K562 (cell line): ENCODE measurements at regions not wholly inside any gene's neighbourhood (a gene's known extent, or its start where the extent isn't known, plus 50 kb on each side); places are given as distances from the start of the nearest gene placed in this dataset.

ENCODE experiments used
- ATAC-seq: fragments of 200-7000 bp; cut with Tn5 transposase; 3 replicates; pipeline ENCODE4 v1.9.1; 2020; ENCODE audit warnings: moderate library complexity
- BruUV-seq: library from RNA; stranded (reverse); fragments of 400-500 nt; replicated peaks from 2 replicates; lab custom pipeline; 2021; lab: Mats Ljungman, UMichigan
- CTCF ChIA-PET: fragments of 300-600 bp; formaldehyde crosslinking; extraction: SDS; loops from one replicate; lab custom pipeline; 2021; ENCODE audit warnings: low intra/inter-chr PET ratio; lab: Yijun Ruan, JAX
- POLR2A ChIA-PET: fragments of 300-600, 350-650 bp; sonication (Branson Sonifier 250); formaldehyde crosslinking; extraction: SDS; loops from one replicate; lab custom pipeline; 2021; ENCODE audit warnings: antibody characterized with exemption, inconsistent platforms; lab: Yijun Ruan, JAX
- DNase-seq, 4 experiments: peaks; one replicate each; pipeline versions ENCODE4 v3.0.0 to v3.0.0-alpha.2; 2011 to 2018; ENCODE audit warnings: low spot score in 3 of 4, mixed read lengths in 3 of 4; ENCODE audit errors: extremely low read depth in 1 of 4
- FAIRE-seq: peaks from 2 replicates; lab custom pipeline; 2011; peaks lifted over from hg19 to GRCh38; lab: Jason Lieb, UNC
- H2AFZ ChIP-seq: 2 replicates; pipeline ENCODE4 v1.6.0; 2011; ENCODE audit warnings: low read depth, low read length, control low read depth, inconsistent platforms
- H3K27ac ChIP-seq: fragments of 200-600 bp; 3 replicates; pipeline ENCODE4 v1.8.0; 2011; ENCODE audit warnings: low read depth, mild to moderate bottlenecking, control low read depth, inconsistent platforms, low read length, moderate library complexity, mixed read lengths; ENCODE audit errors: extremely low read depth
- H3K27me3 ChIP-seq, 2 experiments: fragments of 300-600 bp in 1 of 2; 2 replicates in 1 of 2; 3 replicates in 1 of 2; pipeline versions ENCODE4 v1.6.0 to v1.8.0; 2011; ENCODE audit warnings: inconsistent platforms in 2 of 2, low read length in 2 of 2, mild to moderate bottlenecking in 1 of 2, mixed read lengths in 1 of 2, moderate library complexity in 1 of 2; ENCODE audit not compliant: control insufficient read depth in 2 of 2, insufficient read depth in 2 of 2
- H3K36me3 ChIP-seq: fragments of 300-600 bp; 3 replicates; pipeline ENCODE4 v1.8.0; 2011; ENCODE audit warnings: mild to moderate bottlenecking, low read length, inconsistent platforms; ENCODE audit not compliant: control insufficient read depth, insufficient read depth
- H3K4me1 ChIP-seq, 2 experiments: fragments of 200-600 bp in 1 of 2; replicated peaks in 1 of 2; 2 replicates in 1 of 2; 3 replicates in 1 of 2; pipeline versions ENCODE4 v1.5.1 to v1.8.0; 2011; ENCODE audit warnings: inconsistent platforms in 2 of 2, low read length in 2 of 2, mild to moderate bottlenecking in 1 of 2, mixed read lengths in 1 of 2, moderate library complexity in 1 of 2; ENCODE audit not compliant: control insufficient read depth in 2 of 2, insufficient read depth in 2 of 2
- H3K4me2 ChIP-seq: 2 replicates; pipeline ENCODE4 v1.6.1; 2011; ENCODE audit warnings: low read length, control low read depth, inconsistent platforms, mixed read lengths; ENCODE audit not compliant: insufficient read depth
- H3K4me3 ChIP-seq: fragments of 200-600 bp; sonication (generic), shearing (Covaris generic); 2 replicates; pipeline ENCODE4 v1.5.1; 2016; ENCODE audit warnings: control low read depth, inconsistent platforms
- H3K79me2 ChIP-seq: fragments of 200-600 bp; 3 replicates; pipeline ENCODE4 v1.8.0; 2011; ENCODE audit warnings: low read length, inconsistent platforms; ENCODE audit not compliant: control insufficient read depth, insufficient read depth
- H3K9ac ChIP-seq, 2 experiments: 2 replicates each; pipeline versions ENCODE4 v1.6.0 to v1.6.1; 2011; ENCODE audit warnings: low read depth in 2 of 2, low read length in 2 of 2, control low read depth in 1 of 2, inconsistent platforms in 1 of 2, mild to moderate bottlenecking in 1 of 2, mixed read lengths in 1 of 2; ENCODE audit not compliant: insufficient read depth in 1 of 2
- H3K9me1 ChIP-seq: one replicate; pipeline ENCODE4 v1.6.0; 2011; ENCODE audit warnings: inconsistent platforms, mild to moderate bottlenecking, low read length, moderate library complexity; ENCODE audit not compliant: control insufficient read depth, insufficient read depth
- H3K9me3 ChIP-seq: replicated peaks from 2 replicates; pipeline ENCODE4 v1.5.1; 2011; ENCODE audit warnings: low read depth, low read length, inconsistent platforms; ENCODE audit not compliant: control insufficient read depth, insufficient read depth
- H4K20me1 ChIP-seq: replicated peaks from 2 replicates; pipeline ENCODE4 v1.6.1; 2011; ENCODE audit warnings: low read length, inconsistent platforms, mixed read lengths; ENCODE audit not compliant: control insufficient read depth, insufficient read depth
- COPS2 ChIP-seq: fragments of 450-650 bp; conservative IDR thresholded peaks from 2 replicates; pipeline ENCODE4 v1.6.1; 2016; ENCODE audit warnings: mild to moderate bottlenecking, moderate library complexity
- FOXJ3 ChIP-seq: sonication (generic); formaldehyde crosslinking; IDR thresholded peaks from 2 replicates; pipeline ENCODE4 v1.4.0; 2020; ENCODE audit warnings: mild to moderate bottlenecking, missing genetic modification reagents
- KLF1 ChIP-seq: fragments of 450-650 bp; IDR thresholded peaks from 2 replicates; pipeline ENCODE4 v1.6.1; 2016; ENCODE audit warnings: missing genetic modification characterization, missing compliant biosample characterization
- NFATC3 ChIP-seq: fragments of 450-650 bp; IDR thresholded peaks from 2 replicates; pipeline ENCODE4 v1.6.1; 2017; ENCODE audit warnings: mild to moderate bottlenecking
- NR3C1 ChIP-seq: sonication (generic); formaldehyde crosslinking; IDR thresholded peaks from 2 replicates; pipeline ENCODE4 v1.8.1; 2022; ENCODE audit warnings: missing genetic modification reagents
- PHB2 ChIP-seq: fragments of 450-650 bp; IDR thresholded peaks from 2 replicates; pipeline ENCODE4 v1.6.1; 2017; ENCODE audit warnings: low read depth
- PHTF2 ChIP-seq: fragments of 250-450 bp; sonication (Bioruptor Pico); IDR thresholded peaks from 2 replicates; pipeline ENCODE4 v1.5.0; 2021; ENCODE audit warnings: mild to moderate bottlenecking
- RBM14 ChIP-seq: fragments of 200-400 bp; formaldehyde crosslinking; IDR thresholded peaks from 2 replicates; pipeline ENCODE4 v1.6.1; 2018; ENCODE audit warnings: low read depth, mild to moderate bottlenecking, low read length, moderate library complexity, borderline replicate concordance; ENCODE audit not compliant: insufficient read depth
- TAF1 ChIP-seq: IDR thresholded peaks from 2 replicates; pipeline ENCODE4 v1.6.1; 2011; ENCODE audit warnings: mild to moderate bottlenecking, low read length, moderate library complexity; ENCODE audit not compliant: insufficient read depth, control insufficient read depth, severe bottlenecking; ENCODE audit errors: extremely low read depth
- ZNF134 ChIP-seq: fragments of 250-450 bp; sonication (Bioruptor Pico); conservative IDR thresholded peaks from 2 replicates; pipeline ENCODE4 v1.4.0; 2020
- whole genome bisulfite sequencing: fragments of 100-300 bp; shearing (Covaris generic); methylation state at CpG from one replicate; pipeline ENCODE4 v1.1.6; 2016; ENCODE audit warnings: low coverage, mixed read lengths; ENCODE audit not compliant: insufficient coverage; ENCODE audit errors: missing lambda C conversion rate; 5-methylcytosine and 5-hydroxymethylcytosine counted together
- in situ Hi-C: fragments of 300-500 bp; cut with MboI; formaldehyde crosslinking; loops from 4 replicates; pipeline ENCODE4 v1.15.0; 2018; ENCODE audit warnings: inconsistent platforms, mixed read lengths
- intact Hi-C: fragments of 100-400 bp; cut with micrococcal nuclease; formaldehyde crosslinking; loops from 2 replicates; pipeline ENCODE4 v1.14.2; 2022
- TF ChIP-seq, protein P1 (sequence below): fragments of 450-650 bp; formaldehyde crosslinking; IDR thresholded peaks from 2 replicates; pipeline ENCODE4 v1.4.0; 2022; ENCODE audit warnings: mild to moderate bottlenecking, moderate library complexity
- TF ChIP-seq, protein P2 (sequence below): fragments of 200-800 bp; sonication (Bioruptor generic); IDR thresholded peaks from 2 replicates; pipeline ENCODE4 v1.6.1; 2017; ENCODE audit warnings: missing genetic modification characterization, missing compliant biosample characterization

DNA sequence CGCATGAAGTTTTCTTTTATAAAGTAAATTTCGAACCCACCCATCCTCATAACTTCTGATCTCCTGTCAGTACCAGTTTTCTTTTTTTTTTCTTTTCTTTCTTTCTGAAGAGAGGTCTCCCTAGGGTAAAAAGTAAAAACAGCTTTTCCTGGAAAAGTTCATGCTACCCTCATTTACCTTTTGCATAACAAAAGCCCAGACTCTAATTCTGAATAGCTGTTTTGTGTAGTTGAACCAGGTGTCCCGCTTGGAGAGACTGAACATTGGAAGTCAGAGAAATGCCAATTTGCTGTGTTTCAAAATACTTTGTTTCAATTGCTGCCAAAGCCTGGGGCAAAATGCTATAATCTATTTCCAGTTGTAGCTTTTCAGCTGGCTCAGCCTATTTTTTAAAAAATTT, 113.7 kb upstream of the RUNX1 start:
- BruUV-seq = no TSS peak
- no peak for ATAC-seq
- FAIRE-seq = no peak
- H2AFZ ChIP-seq = no peak overlapping the region
- H4K20me1 ChIP-seq = no peaks in the 10 kb centered on the region
- H3K27me3 ChIP-seq = no peaks in the 10 kb centered on the region
- DNase-seq = no peak
- ChIA-PET CTCF (no interaction called here), POLR2A (interaction anchor here (1.3 kb wide), 1 partner anchor 8 kb away, joined by 5 read pairs; no protein-coding TSS in a partner anchor)
- WGBS = 15% methylated on average over 3 of the region's 3 CpGs
- no peaks in the 10 kb centered on the region for H3K36me3 ChIP-seq
- peaks cover 4% of the 10 kb centered on the region for H3K9me3 ChIP-seq
- no peaks in the 10 kb centered on the region for H3K79me2 ChIP-seq
- TF ChIP-seq RBM14 (no peak), ZNF134 (CRISPR knock-in tag) (no peak), NR3C1 (no peak), PHTF2 (CRISPR knock-in tag) (no peak), FOXJ3 (CRISPR knock-in tag) (no peak), TAF1 (no peak), NFATC3 (no peak), KLF1 (no peak), PHB2 (no peak), COPS2 (no peak)
- TF ChIP-seq, protein P1, sequence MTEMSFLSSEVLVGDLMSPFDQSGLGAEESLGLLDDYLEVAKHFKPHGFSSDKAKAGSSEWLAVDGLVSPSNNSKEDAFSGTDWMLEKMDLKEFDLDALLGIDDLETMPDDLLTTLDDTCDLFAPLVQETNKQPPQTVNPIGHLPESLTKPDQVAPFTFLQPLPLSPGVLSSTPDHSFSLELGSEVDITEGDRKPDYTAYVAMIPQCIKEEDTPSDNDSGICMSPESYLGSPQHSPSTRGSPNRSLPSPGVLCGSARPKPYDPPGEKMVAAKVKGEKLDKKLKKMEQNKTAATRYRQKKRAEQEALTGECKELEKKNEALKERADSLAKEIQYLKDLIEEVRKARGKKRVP (CRISPR knock-in tag) = no peak
- TF ChIP-seq, protein P2, sequence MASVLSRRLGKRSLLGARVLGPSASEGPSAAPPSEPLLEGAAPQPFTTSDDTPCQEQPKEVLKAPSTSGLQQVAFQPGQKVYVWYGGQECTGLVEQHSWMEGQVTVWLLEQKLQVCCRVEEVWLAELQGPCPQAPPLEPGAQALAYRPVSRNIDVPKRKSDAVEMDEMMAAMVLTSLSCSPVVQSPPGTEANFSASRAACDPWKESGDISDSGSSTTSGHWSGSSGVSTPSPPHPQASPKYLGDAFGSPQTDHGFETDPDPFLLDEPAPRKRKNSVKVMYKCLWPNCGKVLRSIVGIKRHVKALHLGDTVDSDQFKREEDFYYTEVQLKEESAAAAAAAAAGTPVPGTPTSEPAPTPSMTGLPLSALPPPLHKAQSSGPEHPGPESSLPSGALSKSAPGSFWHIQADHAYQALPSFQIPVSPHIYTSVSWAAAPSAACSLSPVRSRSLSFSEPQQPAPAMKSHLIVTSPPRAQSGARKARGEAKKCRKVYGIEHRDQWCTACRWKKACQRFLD (CRISPR knock-in tag) = no peak
- H3K4me2 ChIP-seq = no peak overlapping the region
- in situ Hi-C loops (no loop called here), intact Hi-C loops (no loop called here)
- H3K27ac ChIP-seq = no peak overlapping the region
- no peaks in the 10 kb centered on the region for H3K9me1 ChIP-seq
- H3K4me3 ChIP-seq = no peak overlapping the region
- H3K4me1 ChIP-seq = no peaks in the 10 kb centered on the region
- H3K9ac ChIP-seq = no peak overlapping the region
